Motor neuron (in vitro differentiated cells): ENCODE measurements at regions not wholly inside any gene's neighbourhood (a gene's known extent, or its start where the extent isn't known, plus 50 kb on each side); places are given as distances from the start of the nearest gene placed in this dataset.
"Not testable (repeated sequence)": the region's sequence is repeated elsewhere in the genome, so short reads cannot be mapped to it uniquely, and the experiment has no call there.

Experiments
- ATAC-seq, 8 experiments: fragments of 200-7000 bp; cut with Tn5 transposase; replicated peaks in 6 of 8; 2 replicates each; pipeline ENCODE4 v1.8.0; 2021; ENCODE audit warnings: mild to moderate bottlenecking in 8 of 8, moderate library complexity in 8 of 8
- H3K27ac ChIP-seq, 2 donors: fragments of 250-450 bp; sonication (Bioruptor Pico); 2 replicates each; pipeline ENCODE4 v1.9.0; 2021; ENCODE audit warnings: antibody characterized with exemption in 2 of 2, mild to moderate bottlenecking in 2 of 2, moderate library complexity in 1 of 2
- H3K4me1 ChIP-seq, 2 donors: fragments of 250-450 bp; sonication (Bioruptor Pico); replicated peaks in 1 of 2; 2 replicates each; pipeline ENCODE4 v1.6.1; 2021; ENCODE audit warnings: antibody characterized with exemption in 2 of 2, mild to moderate bottlenecking in 2 of 2, moderate library complexity in 1 of 2
- H3K4me3 ChIP-seq, 5 donors: fragments of 250-450 bp; sonication (Bioruptor Pico); 2 replicates each; pipeline ENCODE4 v1.9.0; 2021; ENCODE audit warnings: antibody characterized with exemption in 5 of 5, mild to moderate bottlenecking in 5 of 5, moderate library complexity in 4 of 5
- WGBS, 10 experiments: fragments of 450-650 bp; shearing (Covaris generic); methylation state at CpG; one replicate each; pipeline ENCODE4 v1.0.0; 2022; 5-methylcytosine and 5-hydroxymethylcytosine counted together
- in situ Hi-C, 9 experiments: fragments of 400-800 bp; cut with MboI; loops; one replicate each; pipeline ENCODE4 v1.15.0; 2021; ENCODE audit warnings: low sequenced_read_pairs in 9 of 9, low pct_unique_long_range_greater_than_20kb in 2 of 9; ENCODE audit not compliant: unreplicated experiment in 9 of 9

DNA sequence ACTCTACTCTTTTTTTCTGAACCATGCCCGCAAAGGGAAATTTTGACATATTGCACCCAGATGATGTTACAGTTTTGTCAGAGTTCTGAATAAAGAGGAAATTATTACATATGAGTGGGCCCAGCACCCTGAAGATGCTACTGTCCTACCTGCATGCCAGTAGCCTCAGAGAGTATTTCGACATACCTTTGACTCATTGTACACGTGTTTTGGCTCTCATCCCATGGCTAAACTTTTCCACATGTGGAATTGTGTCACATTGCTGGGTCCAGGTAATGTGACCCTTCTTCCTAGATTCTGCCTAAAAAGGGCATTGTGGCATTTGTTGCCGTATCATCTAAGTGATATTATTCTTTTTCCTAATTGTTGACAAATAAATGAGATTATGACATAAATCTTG lies 175.7 kb upstream of the BPY2B start:
- ATAC-seq, in situ Hi-C loops: not testable (repeated sequence)

DNA sequence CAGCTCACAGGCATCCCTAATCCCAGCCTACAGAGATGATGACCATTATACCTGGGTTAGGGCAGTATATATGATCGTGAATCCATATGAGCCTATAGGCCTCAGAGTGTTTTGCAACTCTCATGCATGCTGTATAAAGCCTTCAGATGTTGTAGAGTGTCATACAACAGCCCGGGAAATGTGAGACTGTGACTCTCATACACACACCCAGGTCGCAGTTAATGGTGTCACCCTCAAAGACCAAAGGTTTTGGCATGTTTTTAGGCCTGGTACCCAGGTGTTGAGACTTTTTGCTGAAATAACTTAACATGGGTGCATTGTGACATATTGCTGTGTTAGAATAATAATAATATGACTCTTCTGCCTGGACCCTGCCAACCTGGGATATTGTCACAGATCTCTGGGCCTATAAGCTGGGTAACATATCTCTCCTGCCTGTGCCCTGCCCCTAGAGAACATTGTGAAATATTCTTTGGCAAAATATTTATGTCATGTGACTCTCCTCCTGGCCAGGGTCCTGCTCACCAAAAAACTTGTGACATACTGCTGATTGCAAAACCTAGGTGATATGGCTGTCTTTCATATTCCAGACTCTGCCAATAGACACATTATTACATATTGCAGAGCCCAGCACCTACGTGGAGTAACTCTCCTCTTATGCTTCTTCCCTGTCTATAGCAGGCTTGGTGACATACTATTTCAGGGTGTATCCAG lies 165.1 kb upstream of the BPY2B start:
- H3K27ac ChIP-seq, ATAC-seq, H3K4me3 ChIP-seq, in situ Hi-C loops, H3K4me1 ChIP-seq: not testable (repeated sequence)
- no CpG with 5 or more reads among the region's 4 CpGs for WGBS, 10 experiments

More for the DNA sequence above, 175.7 kb upstream of the BPY2B start:
- WGBS, 10 experiments, result no CpG with 5 or more reads among the region's 4 CpGs
- H3K4me1 ChIP-seq, H3K27ac ChIP-seq, H3K4me3 ChIP-seq: not testable (repeated sequence)

DNA sequence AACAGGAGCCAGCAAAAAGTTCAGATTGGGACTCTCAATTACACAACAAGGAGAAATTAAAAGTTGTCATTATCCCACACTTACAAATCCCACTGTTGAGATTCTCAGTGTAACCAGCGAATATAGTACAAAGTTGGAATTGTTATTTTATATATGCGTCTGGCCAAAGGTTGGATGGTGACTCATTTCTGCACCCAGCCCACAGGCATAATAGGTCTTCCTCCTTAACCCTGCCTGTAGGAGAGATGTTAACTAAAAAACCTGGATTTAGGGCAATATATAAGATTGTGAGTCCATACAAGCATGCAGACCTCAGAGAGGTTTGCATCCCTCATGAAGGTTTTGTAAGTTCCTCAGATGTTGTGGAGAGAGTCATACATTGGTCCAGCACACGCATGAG lies 160.2 kb upstream of the BPY2B start:
- in situ Hi-C loops, H3K4me3 ChIP-seq, H3K27ac ChIP-seq, H3K4me1 ChIP-seq: not testable (repeated sequence)
- peak in 2 of 8 experiments; percentile 16 to 25 for ATAC-seq
- no CpG with 5 or more reads among the region's 3 CpGs for WGBS, 10 experiments

DNA sequence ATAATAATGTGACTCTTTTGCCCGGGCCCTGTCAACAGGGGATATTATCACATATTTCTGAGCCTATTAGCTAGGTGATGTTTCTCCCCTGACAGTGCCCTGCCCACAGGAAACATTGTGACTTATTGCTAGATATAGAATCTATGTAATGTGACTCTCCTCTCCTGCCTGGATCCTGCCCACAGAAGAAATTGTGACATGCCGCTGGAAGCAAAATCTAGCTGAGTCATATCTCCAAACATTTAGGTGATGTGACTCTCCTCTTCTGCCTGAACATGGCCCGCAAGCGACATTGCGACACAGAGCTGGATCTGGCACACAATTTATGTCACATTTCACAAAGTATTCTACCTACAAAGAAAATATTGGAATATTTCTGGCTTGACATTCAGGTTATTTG lies 159.6 kb upstream of the BPY2B start:
- H3K4me3 ChIP-seq, in situ Hi-C loops, H3K27ac ChIP-seq, H3K4me1 ChIP-seq: not testable (repeated sequence)
- peak in 1 of 8 experiments; percentile 19 for ATAC-seq
- WGBS, 10 experiments, result no CpG with 5 or more reads among the region's 5 CpGs

DNA sequence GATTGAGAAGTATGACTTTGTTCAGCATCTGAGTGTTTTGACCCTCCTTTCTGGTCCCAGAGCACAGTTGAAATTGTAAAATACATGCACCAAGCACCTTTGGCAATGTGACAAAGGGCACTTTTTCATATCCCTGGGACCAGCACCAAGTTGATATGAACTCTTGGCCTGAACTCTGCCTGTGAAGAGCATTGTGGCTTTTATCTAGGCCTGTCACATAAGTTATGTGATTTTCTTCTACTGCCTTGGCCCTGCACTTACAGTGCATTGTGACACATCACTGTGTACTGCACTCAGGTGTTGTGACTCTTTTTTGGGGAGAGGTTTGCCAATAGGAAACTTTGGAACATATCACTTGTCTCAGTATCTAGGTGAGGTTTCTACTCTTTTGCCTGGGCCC lies 155.5 kb upstream of the BPY2B start:
- H3K4me3 ChIP-seq, ATAC-seq, H3K27ac ChIP-seq, in situ Hi-C loops, H3K4me1 ChIP-seq: not testable (repeated sequence)
